Smooth muscle cell (in vitro differentiated cells): ENCODE measurements at regions not wholly inside any gene's neighbourhood (a gene's known extent, or its start where the extent isn't known, plus 50 kb on each side); places are given as distances from the start of the nearest gene placed in this dataset.

Source experiments
- DNase-seq: peaks from one replicate; lab custom pipeline; 2025; ENCODE audit not compliant: unreplicated experiment; lab: John Stamatoyannopoulos, UW
- H2AFZ ChIP-seq: fragments of 200-600 bp; sonication (generic); 2 replicates; pipeline ENCODE4 v1.6.0; 2016; ENCODE audit warnings: antibody characterized with exemption, low read depth, mild to moderate bottlenecking
- H3F3A ChIP-seq: fragments of 200-600 bp; sonication (generic); 2 replicates; pipeline ENCODE4 v1.6.0; 2017; ENCODE audit warnings: antibody characterized with exemption, low read depth
- H3K27ac ChIP-seq: fragments of 200-600 bp; sonication (generic); 2 replicates; pipeline ENCODE4 v1.5.1; 2016; ENCODE audit warnings: low read depth, mild to moderate bottlenecking
- H3K27me3 ChIP-seq: fragments of 200-600 bp; sonication (generic); 2 replicates; pipeline ENCODE4 v1.6.1; 2016; ENCODE audit warnings: low read depth, mild to moderate bottlenecking
- H3K36me3 ChIP-seq: fragments of 200-600 bp; sonication (generic); 2 replicates; pipeline ENCODE4 v1.5.1; 2016; ENCODE audit warnings: low read depth
- H3K4me1 ChIP-seq: fragments of 200-600 bp; sonication (generic); 2 replicates; pipeline ENCODE4 v1.5.1; 2016; ENCODE audit warnings: low read depth
- H3K4me2 ChIP-seq: fragments of 200-600 bp; sonication (generic); 2 replicates; pipeline ENCODE4 v1.6.0; 2016; ENCODE audit warnings: mild to moderate bottlenecking
- H3K4me3 ChIP-seq: fragments of 200-600 bp; sonication (generic); 2 replicates; pipeline ENCODE4 v1.5.1; 2016; ENCODE audit warnings: mild to moderate bottlenecking
- H3K79me2 ChIP-seq: fragments of 200-600 bp; sonication (generic); 2 replicates; pipeline ENCODE4 v1.6.0; 2016; ENCODE audit warnings: low read depth, mild to moderate bottlenecking
- H3K9ac ChIP-seq: fragments of 200-600 bp; sonication (generic); 2 replicates; pipeline ENCODE4 v1.6.0; 2016; ENCODE audit warnings: low read depth
- H3K9me3 ChIP-seq: fragments of 200-600 bp; sonication (generic); replicated peaks from 2 replicates; pipeline ENCODE4 v1.5.1; 2016; ENCODE audit warnings: low read depth
- H4K20me1 ChIP-seq: fragments of 200-600 bp; sonication (generic); 2 replicates; pipeline ENCODE4 v1.6.0; 2016; ENCODE audit warnings: low read depth
- WGBS: methylation state at CpG from one replicate; pipeline ENCODE4 v1.1.7; 2016; ENCODE audit warnings: low lambda C conversion rate; 5-methylcytosine and 5-hydroxymethylcytosine counted together
- TF ChIP-seq, protein P1 (sequence below): fragments of 200-600 bp; sonication (generic); IDR thresholded peaks from 2 replicates; pipeline ENCODE4 v1.5.1; 2017; ENCODE audit warnings: borderline replicate concordance, mild to moderate bottlenecking, antibody characterized with exemption; ENCODE audit not compliant: insufficient read depth, poor library complexity, severe bottlenecking

- H3K36me3 ChIP-seq: no peaks in the 10 kb centered on the region
- no peak overlapping the region for H2AFZ ChIP-seq
- 88% methylated on average over 6 of the region's 6 CpGs for WGBS
- DNase-seq: no peak
- no peaks in the 10 kb centered on the region for H4K20me1 ChIP-seq
- no peak overlapping the region for H3K4me3 ChIP-seq
- no peak overlapping the region for H3K9ac ChIP-seq
- no peaks in the 10 kb centered on the region for H3K27me3 ChIP-seq
- H3K27ac ChIP-seq: no peak overlapping the region
- no peaks in the 10 kb centered on the region for H3F3A ChIP-seq
- H3K4me2 ChIP-seq: no peak overlapping the region
- no peaks in the 10 kb centered on the region for H3K9me3 ChIP-seq
- TF ChIP-seq, protein P1, sequence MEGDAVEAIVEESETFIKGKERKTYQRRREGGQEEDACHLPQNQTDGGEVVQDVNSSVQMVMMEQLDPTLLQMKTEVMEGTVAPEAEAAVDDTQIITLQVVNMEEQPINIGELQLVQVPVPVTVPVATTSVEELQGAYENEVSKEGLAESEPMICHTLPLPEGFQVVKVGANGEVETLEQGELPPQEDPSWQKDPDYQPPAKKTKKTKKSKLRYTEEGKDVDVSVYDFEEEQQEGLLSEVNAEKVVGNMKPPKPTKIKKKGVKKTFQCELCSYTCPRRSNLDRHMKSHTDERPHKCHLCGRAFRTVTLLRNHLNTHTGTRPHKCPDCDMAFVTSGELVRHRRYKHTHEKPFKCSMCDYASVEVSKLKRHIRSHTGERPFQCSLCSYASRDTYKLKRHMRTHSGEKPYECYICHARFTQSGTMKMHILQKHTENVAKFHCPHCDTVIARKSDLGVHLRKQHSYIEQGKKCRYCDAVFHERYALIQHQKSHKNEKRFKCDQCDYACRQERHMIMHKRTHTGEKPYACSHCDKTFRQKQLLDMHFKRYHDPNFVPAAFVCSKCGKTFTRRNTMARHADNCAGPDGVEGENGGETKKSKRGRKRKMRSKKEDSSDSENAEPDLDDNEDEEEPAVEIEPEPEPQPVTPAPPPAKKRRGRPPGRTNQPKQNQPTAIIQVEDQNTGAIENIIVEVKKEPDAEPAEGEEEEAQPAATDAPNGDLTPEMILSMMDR: no peak
- no peaks in the 10 kb centered on the region for H3K79me2 ChIP-seq
- no peaks in the 10 kb centered on the region for H3K4me1 ChIP-seq
These were observed 108.9 kb upstream of the PROK2 start for GRCh38 chr3:71893702-71894479.

GRCh38 chr3:71893122-71893521, 108.2 kb upstream of the PROK2 start:
- Histone ChIP-seq H3K4me1 (no peaks in the 10 kb centered on the region), H3F3A (no peaks in the 10 kb centered on the region), H3K9ac (no peak overlapping the region), H3K27ac (no peak overlapping the region), H3K27me3 (no peaks in the 10 kb centered on the region), H3K79me2 (no peaks in the 10 kb centered on the region), H3K4me2 (no peak overlapping the region), H3K4me3 (no peak overlapping the region), H3K36me3 (no peaks in the 10 kb centered on the region), H4K20me1 (no peaks in the 10 kb centered on the region), H3K9me3 (no peaks in the 10 kb centered on the region), H2AFZ (no peak overlapping the region)
- no peak for DNase-seq
- TF ChIP-seq, protein P1: no peak
- WGBS: 88% methylated on average over 6 of the region's 6 CpGs

DNA sequence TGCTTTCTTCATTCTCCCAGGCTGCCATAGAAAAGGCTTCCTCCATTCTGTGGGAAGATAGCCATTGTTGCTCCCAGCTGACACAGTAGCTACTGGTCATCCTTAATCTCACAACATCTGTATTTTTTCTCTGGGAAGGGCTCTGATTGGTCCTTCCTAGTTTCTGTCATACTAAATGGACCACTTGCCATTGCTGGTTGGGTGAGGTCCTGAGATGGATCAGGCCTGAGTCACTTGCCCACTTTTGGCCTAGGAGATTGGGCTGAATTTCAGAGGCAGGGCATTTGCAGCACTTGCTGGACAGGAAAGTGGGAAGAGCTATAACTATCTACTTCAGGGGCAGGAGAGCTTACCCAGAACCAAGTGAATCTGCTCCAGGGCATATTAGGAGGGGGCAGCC, 106.5 kb upstream of the PROK2 start:
- no peaks in the 10 kb centered on the region for H3K79me2 ChIP-seq
- H3K27ac ChIP-seq: no peak overlapping the region
- TF ChIP-seq, protein P1: no peak
- H2AFZ ChIP-seq: no peak overlapping the region
- no peaks in the 10 kb centered on the region for H4K20me1 ChIP-seq
- DNase-seq: no peak
- no peaks in the 10 kb centered on the region for H3K4me1 ChIP-seq
- no peak overlapping the region for H3K4me3 ChIP-seq
- no peaks in the 10 kb centered on the region for H3K9me3 ChIP-seq
- H3K4me2 ChIP-seq: no peak overlapping the region
- H3K36me3 ChIP-seq: no peaks in the 10 kb centered on the region
- no peaks in the 10 kb centered on the region for H3F3A ChIP-seq
- no peaks in the 10 kb centered on the region for H3K27me3 ChIP-seq
- no peak overlapping the region for H3K9ac ChIP-seq

DNA sequence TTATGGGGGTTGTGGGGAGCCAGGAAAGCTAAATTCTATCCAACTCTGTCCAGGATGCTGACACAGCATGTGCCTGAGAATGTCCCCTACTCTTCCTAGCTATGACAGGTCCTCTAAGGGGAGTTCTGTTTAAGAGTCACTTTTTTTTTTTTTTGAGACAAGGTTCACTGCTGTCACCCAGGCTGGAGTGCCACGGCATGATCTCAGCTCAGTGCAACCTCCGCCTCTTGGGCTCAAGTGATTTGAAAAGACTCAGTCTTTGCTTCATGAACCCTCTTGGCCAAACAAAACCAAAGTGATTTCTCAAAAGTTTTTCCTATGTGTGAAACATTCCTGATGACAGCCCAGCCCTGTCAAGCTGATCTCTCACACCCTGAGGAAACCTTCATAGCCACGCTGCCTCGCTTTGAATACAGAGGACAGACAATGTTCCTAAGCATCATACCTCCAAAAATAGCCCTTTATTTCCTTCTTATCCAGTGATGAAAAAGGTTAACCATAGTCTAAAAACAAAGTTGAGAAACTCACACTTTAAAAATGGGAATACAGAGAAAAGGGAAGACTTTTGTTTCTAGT, 105.5 kb upstream of the PROK2 start:
- Histone ChIP-seq H4K20me1 (no peaks in the 10 kb centered on the region), H2AFZ (no peak overlapping the region), H3K27me3 (no peaks in the 10 kb centered on the region), H3K9ac (no peak overlapping the region), H3K4me2 (no peak overlapping the region), H3K4me1 (peaks cover 5% of the 10 kb centered on the region), H3K4me3 (no peak overlapping the region), H3F3A (peaks cover 3% of the 10 kb centered on the region), H3K36me3 (no peaks in the 10 kb centered on the region), H3K9me3 (no peaks in the 10 kb centered on the region), H3K79me2 (no peaks in the 10 kb centered on the region), H3K27ac (no peak overlapping the region)
- no peak for DNase-seq
- TF ChIP-seq, protein P1: no peak
- WGBS: 81% methylated on average over 4 of the region's 4 CpGs
